Omental fat pad (tissue), 3 donors: ENCODE measurements at regions not wholly inside any gene's neighbourhood (a gene's known extent, or its start where the extent isn't known, plus 50 kb on each side); places are given as distances from the start of the nearest gene placed in this dataset.

Source experiments
- ATAC-seq: fragments of 150-250 bp; one replicate; pipeline ENCODE4 v1.9.1; 2016; ENCODE audit warnings: mild to moderate bottlenecking, moderate library complexity; ENCODE audit not compliant: low FRiP score
- DNase-seq: peaks from one replicate; pipeline ENCODE4 v3.0.0-alpha.2; 2019; ENCODE audit warnings: low spot score
- TF ChIP-seq, protein P1 (sequence below), 3 donors: fragments of 450-650 bp; IDR thresholded peaks; one replicate each; pipeline ENCODE4 v1.5.1; 2016 to 2017; ENCODE audit warnings: antibody characterized with exemption in 3 of 3, mild to moderate bottlenecking in 3 of 3, moderate library complexity in 2 of 3

DNA sequence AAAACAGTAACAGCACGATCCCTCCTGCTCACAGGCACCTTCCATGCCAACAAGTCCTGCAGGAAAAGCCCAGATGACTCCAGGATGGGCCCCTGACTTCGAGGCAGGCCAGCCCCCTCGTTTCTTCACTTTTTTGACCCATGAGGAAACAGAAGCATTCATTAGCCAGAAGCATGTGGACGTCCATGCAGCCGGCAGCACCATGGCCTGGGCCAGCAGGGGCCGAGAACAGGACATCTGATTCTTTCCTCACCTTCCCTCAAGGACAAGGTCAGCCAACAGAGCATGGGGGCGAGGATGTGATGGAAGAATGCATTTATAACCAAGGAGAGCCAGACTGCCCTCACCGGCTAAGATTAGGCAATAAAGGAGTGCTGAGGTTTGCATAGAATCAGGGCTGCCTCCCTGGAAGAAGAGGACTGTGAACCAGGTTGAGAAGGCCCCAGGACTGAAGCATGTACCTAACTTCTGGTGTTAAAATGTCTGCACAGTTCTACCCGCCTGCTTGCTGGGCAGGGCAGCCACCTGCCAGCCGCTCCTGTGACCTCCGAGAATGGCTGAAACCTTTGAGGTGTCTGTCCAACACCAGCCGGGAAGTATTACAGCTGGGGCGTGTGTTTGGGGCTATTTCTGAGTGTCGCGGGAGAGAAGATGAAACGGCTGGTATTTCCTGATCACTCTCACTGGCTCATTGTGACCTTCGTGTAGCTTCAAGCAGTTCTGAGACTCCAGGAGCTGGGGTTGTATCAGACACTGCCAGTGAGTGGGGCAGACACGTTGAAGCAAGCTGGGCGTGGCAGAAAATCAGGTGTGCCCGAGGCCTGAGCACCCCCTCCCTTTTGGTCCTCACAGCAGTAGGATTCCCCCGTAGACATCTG lies 94.0 kb upstream of the TNRC6C start:
- TF ChIP-seq, protein P1, sequence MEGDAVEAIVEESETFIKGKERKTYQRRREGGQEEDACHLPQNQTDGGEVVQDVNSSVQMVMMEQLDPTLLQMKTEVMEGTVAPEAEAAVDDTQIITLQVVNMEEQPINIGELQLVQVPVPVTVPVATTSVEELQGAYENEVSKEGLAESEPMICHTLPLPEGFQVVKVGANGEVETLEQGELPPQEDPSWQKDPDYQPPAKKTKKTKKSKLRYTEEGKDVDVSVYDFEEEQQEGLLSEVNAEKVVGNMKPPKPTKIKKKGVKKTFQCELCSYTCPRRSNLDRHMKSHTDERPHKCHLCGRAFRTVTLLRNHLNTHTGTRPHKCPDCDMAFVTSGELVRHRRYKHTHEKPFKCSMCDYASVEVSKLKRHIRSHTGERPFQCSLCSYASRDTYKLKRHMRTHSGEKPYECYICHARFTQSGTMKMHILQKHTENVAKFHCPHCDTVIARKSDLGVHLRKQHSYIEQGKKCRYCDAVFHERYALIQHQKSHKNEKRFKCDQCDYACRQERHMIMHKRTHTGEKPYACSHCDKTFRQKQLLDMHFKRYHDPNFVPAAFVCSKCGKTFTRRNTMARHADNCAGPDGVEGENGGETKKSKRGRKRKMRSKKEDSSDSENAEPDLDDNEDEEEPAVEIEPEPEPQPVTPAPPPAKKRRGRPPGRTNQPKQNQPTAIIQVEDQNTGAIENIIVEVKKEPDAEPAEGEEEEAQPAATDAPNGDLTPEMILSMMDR (IDR thresholded peaks at IDR 0.05): no peak
- ATAC-seq (no peak), DNase-seq (no peak)

DNA sequence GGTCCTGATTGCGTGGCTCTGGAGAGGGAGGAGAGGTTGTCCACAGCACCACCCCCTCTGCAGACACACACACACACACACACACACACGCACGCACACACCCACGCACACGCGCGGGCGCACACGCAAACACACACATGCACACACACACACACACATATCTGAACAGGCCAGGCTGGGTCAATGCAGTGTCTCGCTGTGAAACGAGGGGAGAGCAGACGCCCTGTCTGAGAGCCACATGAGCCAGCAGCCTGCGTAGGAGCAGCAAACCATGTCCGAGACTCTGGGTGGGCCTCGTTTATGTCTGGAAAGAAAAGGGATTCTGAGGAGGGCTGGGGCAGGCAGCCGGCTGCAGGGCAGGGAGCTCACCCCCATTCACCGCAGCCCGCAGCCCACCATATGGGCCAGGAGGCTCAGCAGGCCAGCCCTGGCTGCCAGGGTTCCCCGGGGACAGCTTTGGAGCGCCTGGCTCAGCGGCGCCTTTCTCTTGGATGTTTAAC lies 93.3 kb upstream of the TNRC6C start:
- ATAC-seq: no peak
- TF ChIP-seq, protein P1 (IDR thresholded peaks at IDR 0.05): no peak

DNA sequence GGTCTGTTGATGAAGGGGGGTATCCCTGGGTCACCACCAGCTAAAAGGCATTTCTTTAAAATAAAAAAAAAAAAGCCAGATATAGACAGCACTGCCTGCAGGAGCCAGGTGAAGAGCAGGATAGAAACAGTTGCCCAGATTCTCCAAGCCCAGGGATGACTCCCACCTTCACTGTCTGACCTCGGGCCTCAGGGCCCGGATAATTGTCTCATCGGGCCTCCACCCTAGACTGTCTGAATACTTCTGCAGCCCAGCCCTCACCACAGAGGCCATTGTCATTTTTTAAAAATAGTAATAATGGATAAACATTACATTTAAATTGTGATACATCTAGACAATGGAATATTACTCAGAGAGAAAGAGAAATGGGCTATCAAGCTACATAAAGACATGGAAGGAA lies 92.8 kb upstream of the TNRC6C start:
- ATAC-seq (no peak), DNase-seq (no peak)
- TF ChIP-seq, protein P1 (IDR thresholded peaks at IDR 0.05): no peak

More for the DNA sequence above, 93.3 kb upstream of the TNRC6C start:
- no peak for DNase-seq

DNA sequence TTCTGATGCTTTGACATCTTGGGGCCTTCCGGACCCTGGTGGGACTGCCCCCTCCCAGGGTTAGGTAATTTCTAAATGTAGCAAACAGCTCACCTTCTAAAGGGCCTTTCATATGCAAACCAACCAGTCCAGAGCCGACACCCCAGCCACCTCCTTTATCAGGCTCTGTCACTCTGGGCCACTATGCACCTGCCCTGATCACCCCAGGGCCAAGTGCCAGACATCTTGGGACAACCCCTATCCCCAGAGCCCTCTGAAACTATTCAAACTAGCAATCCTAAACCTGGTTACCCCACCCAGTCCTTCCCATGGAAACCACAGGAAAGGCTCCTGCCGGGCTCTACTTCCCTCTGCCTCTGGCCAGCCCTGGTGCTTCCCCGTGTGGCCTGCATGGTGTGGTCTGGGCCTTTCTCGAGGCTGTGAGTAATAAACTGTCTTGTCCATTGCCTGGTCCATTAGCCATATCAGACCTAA lies 91.2 kb upstream of the TNRC6C start:
- ATAC-seq: no peak
- DNase-seq: no peak
- TF ChIP-seq, protein P1 (IDR thresholded peaks at IDR 0.05): no peak

DNA sequence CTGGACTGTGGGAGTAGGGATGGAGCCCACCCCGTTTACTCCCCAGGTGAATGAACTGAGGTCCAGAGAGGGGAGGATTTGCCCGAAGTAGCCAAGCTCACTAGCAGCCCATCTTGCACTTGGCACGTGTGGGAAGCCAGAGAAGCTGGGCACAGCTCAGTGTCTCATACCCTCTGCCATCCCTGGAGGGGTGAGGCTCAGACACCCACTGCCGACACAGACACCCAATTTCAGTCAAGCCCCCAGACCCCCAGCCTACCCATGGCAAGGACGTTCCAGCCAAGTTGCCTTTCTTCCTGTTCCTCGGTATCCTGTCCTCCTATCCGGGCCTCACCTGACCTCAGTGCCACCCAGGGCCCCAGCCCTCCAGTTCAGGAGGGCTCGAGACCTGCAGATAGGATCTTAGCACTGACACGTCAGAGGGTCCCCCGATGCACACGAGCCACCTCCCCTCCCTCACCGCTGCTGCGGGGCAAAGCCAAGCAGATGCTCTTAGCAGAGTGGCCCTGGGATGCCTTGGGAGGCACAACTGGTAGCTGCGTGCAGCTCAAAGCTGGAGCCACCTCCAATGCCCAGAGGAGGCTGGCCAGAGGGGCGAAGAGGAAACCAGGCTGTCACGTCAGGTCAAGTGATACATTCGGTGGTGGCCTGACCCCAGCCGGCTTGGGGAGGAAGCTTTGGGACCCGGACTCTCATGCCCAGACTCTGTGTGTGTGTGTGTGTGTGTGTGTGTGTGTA lies 90.4 kb upstream of the TNRC6C start:
- ATAC-seq (no peak), DNase-seq (no peak)
- TF ChIP-seq, protein P1 (IDR thresholded peaks at IDR 0.05): no peak

DNA sequence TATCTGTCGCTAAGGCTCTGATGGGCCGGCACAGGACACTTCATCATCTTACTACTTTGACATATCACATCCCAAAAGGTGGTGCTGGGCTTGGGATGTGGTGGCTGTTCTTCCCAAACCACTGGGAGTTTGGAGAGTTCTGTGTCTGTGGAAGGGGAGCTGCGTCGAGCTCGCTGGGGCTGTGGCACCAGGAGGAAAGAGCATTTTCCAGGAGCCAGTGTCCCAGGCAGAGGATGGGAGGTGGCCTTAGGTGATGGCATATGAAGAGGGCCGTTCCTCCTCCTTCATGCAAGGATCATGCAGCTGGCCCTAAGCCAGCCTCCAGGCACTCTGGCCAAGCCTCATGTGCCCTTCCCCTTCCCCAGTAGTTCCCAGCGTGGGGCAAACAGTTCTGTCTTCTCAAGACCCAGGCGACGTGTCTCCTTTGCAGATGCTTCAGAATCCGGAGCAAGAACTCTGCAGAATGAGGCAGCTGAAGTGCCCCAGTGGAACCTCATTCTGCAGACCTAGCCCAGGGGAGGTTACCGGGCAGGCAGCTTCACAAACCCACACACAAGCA lies 89.4 kb upstream of the TNRC6C start:
- ATAC-seq: no peak
- TF ChIP-seq, protein P1 (IDR thresholded peaks at IDR 0.05): no peak
- no peak for DNase-seq
